Right lobe of liver (tissue), 6 donors: ENCODE measurements at regions not wholly inside any gene's neighbourhood (a gene's known extent, or its start where the extent isn't known, plus 50 kb on each side); places are given as distances from the start of the nearest gene placed in this dataset.

Experiments
- ATAC-seq, 4 donors: fragments of 200-7000 bp; cut with Tn5 transposase; one replicate each; pipeline ENCODE4 v1.9.1; 2020; ENCODE audit warnings: mild to moderate bottlenecking in 4 of 4, moderate library complexity in 4 of 4
- DNase-seq, 3 donors: peaks; one replicate each; pipeline ENCODE4 v3.0.0-alpha.2; 2020
- H3K27ac ChIP-seq, 3 donors: fragments of 200-600 bp; one replicate each; pipeline ENCODE4 v1.8.0; 2022
- H3K27me3 ChIP-seq, 2 donors: fragments of 200-600 bp; one replicate each; pipeline ENCODE4 v1.8.0; 2022
- H3K36me3 ChIP-seq, 4 donors: fragments of 200-600 bp; sonication (generic) in 1 of 4; one replicate each; pipeline versions ENCODE4 v1.5.1 to v1.8.0; 2017 to 2022; ENCODE audit warnings: control low read depth in 1 of 4
- H3K4me1 ChIP-seq, 4 donors: fragments of 200-600 bp; sonication (generic) in 1 of 4; one replicate each; pipeline versions ENCODE4 v1.5.1 to v1.8.0; 2017 to 2022; ENCODE audit warnings: control low read depth in 1 of 4
- H3K4me3 ChIP-seq, 3 donors: fragments of 200-600 bp; one replicate each; pipeline ENCODE4 v1.8.0; 2022
- H3K9me3 ChIP-seq, 4 donors: fragments of 200-600 bp; sonication (generic) in 1 of 4; one replicate each; pipeline versions ENCODE4 v1.5.1 to v1.8.0; 2017 to 2022; ENCODE audit warnings: control low read depth in 1 of 4
- POLR2A ChIP-seq: fragments of 450-650 bp; IDR thresholded peaks from one replicate; pipeline ENCODE4 v1.6.1; 2017; ENCODE audit warnings: antibody characterized with exemption, mild to moderate bottlenecking
- WGBS: methylation state at CpG from one replicate; pipeline ENCODE4 v1.1.6; 2018; ENCODE audit warnings: low coverage, low lambda C conversion rate; ENCODE audit not compliant: insufficient coverage; ENCODE audit errors: missing lambda C conversion rate; 5-methylcytosine and 5-hydroxymethylcytosine counted together
- intact Hi-C, 2 donors: fragments of 100-400 bp; cut with DNase I; formaldehyde crosslinking; loops; one replicate each; pipeline versions ENCODE4 v1.11.2 to v1.14.1; 2022
- TF ChIP-seq, protein P1 (sequence below), 4 donors: fragments of 200-600 bp in 3 of 4; fragments of 450-650 bp in 1 of 4; IDR thresholded peaks; one replicate each; pipeline versions ENCODE4 v1.5.1 to v1.8.0; 2016 to 2022; ENCODE audit warnings: antibody characterized with exemption in 4 of 4, mild to moderate bottlenecking in 2 of 4
- donor health status: DM: no; HTN: yes; CAD: no.
- donor health status: DM: no; HTN: no; CAD: no.
- donor health status: DM: no; HTN: no; CAD: no.
- donor health status: DM: no; HTN: yes; CAD: no.
- donor health status: DM: no; HTN: yes; CAD: no.

DNA sequence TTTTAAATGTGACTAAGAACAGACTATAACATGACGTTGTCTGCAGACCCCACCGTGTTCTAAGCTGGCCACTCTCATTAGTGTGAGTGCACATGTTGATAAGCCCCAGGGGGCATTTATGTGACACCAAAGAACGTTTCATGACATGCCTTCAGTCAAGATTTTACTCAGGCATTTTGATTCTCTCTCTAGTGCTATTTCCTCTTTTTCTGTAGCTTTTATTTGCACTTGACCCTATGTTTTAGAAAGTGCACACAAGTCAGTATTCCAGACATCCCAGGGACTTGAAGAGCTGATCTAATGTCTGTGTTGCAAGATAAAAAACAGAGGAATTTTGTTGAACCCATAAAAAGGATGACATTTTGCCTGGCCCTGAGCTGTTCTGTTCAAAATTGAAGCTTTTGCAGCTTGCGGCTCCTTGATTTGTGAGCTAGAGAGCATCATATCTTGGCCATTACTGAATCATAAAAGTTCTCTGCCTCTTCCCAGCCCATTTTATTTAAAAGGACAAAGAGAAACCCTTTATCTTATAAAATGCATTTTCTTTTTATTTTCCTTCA lies 80.9 kb upstream of the TYRP1 start:
- no peak overlapping the region for H3K27ac ChIP-seq
- DNase-seq = no peak
- no peaks in the 10 kb centered on the region for H3K27me3 ChIP-seq
- intact Hi-C loops = no loop called here
- H3K9me3 ChIP-seq = no peaks in the 10 kb centered on the region
- H3K4me3 ChIP-seq = no peak overlapping the region
- WGBS = 48% methylated on average over 4 of the region's 4 CpGs
- H3K36me3 ChIP-seq = no peaks in the 10 kb centered on the region
- no peak for ATAC-seq
- TF ChIP-seq, protein P1, sequence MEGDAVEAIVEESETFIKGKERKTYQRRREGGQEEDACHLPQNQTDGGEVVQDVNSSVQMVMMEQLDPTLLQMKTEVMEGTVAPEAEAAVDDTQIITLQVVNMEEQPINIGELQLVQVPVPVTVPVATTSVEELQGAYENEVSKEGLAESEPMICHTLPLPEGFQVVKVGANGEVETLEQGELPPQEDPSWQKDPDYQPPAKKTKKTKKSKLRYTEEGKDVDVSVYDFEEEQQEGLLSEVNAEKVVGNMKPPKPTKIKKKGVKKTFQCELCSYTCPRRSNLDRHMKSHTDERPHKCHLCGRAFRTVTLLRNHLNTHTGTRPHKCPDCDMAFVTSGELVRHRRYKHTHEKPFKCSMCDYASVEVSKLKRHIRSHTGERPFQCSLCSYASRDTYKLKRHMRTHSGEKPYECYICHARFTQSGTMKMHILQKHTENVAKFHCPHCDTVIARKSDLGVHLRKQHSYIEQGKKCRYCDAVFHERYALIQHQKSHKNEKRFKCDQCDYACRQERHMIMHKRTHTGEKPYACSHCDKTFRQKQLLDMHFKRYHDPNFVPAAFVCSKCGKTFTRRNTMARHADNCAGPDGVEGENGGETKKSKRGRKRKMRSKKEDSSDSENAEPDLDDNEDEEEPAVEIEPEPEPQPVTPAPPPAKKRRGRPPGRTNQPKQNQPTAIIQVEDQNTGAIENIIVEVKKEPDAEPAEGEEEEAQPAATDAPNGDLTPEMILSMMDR (IDR thresholded peaks at IDR 0.05) = no peak
- no peak for TF ChIP-seq POLR2A
- H3K4me1 ChIP-seq = no peaks in the 10 kb centered on the region

DNA sequence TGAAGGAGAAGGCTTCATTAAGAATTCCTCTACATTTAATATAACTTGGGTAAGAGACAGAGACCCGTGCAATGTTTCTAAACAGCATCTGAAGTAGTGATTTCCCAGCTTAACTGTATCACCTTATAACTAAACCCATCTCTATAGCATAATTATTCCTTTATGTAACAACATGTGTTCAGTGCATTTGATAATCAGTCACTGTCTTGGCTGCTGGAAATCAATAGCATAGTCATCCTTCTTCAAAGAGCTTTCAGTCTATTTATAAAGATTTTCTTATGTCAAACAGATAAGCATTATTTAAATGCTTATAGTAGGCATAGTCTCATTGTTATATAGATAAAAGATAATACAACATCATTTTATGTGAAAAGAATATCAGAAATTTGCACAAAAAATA lies 80.1 kb upstream of the TYRP1 start:
- ATAC-seq = no peak
- Histone ChIP-seq H3K4me3 (no peak overlapping the region), H3K36me3 (no peaks in the 10 kb centered on the region), H3K4me1 (no peaks in the 10 kb centered on the region), H3K27ac (no peak overlapping the region), H3K27me3 (no peaks in the 10 kb centered on the region), H3K9me3 (no peaks in the 10 kb centered on the region)
- no peak for TF ChIP-seq POLR2A
- TF ChIP-seq, protein P1 (IDR thresholded peaks at IDR 0.05) = no peak
- no peak for DNase-seq
- intact Hi-C loops = no loop called here
- 36% methylated on average over 1 of the region's 1 CpG for WGBS

DNA sequence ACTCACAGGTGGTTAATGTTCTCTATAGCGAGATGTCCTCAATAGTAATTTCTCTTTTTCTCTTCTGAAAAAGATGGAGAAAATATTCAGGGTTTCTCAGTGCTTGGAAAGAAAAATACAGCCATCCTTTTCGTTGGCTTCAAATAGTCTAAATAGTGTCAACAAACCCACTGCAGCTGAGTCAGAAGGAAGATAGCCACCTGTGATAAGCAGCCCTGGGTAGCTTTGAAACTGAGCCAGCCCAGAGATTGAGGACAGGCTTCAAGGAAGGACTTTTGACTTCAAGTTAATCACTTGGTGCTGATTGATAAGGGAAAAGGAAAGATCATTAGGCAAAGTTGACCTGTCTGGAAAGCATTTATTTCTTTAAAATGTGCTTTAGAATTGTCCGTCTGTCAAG lies 78.7 kb upstream of the TYRP1 start:
- TF ChIP-seq, protein P1 (IDR thresholded peaks at IDR 0.05) = no peak
- no peak for TF ChIP-seq POLR2A
- intact Hi-C loops = no loop called here
- DNase-seq (no peak), ATAC-seq (no peak)
- WGBS = 49% methylated on average over 3 of the region's 3 CpGs
- H3K9me3 ChIP-seq = no peaks in the 10 kb centered on the region
- no peaks in the 10 kb centered on the region for H3K36me3 ChIP-seq
- no peaks in the 10 kb centered on the region for H3K4me1 ChIP-seq
- H3K27me3 ChIP-seq = no peaks in the 10 kb centered on the region
- H3K27ac ChIP-seq = no peak overlapping the region
- H3K4me3 ChIP-seq = no peak overlapping the region

DNA sequence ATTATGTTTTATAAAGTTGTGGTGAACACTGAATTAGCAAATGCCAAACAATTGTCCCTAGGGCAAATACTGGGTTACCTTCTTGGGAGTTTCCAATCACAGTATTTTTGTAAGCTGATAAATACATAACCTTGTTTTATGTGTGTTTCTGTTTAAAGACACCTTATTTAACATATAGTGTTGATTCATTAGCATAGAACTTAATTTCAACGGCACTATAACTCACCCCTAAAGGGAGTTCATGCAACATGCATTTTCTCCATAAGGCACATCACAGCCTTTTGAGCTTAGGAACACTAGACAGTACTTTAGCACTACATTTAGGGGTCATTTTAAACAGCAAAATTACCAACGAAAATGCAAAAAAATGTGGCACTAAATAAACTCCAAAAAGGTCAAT lies 74.2 kb upstream of the TYRP1 start:
- Histone ChIP-seq H3K4me1 (no peaks in the 10 kb centered on the region), H3K27me3 (no peaks in the 10 kb centered on the region), H3K9me3 (no peaks in the 10 kb centered on the region), H3K27ac (no peak overlapping the region), H3K36me3 (no peaks in the 10 kb centered on the region), H3K4me3 (no peak overlapping the region)
- 31% methylated on average over 2 of the region's 2 CpGs for WGBS
- DNase-seq (no peak), ATAC-seq (no peak)
- TF ChIP-seq, protein P1 (IDR thresholded peaks at IDR 0.05) = no peak
- TF ChIP-seq POLR2A = no peak
- intact Hi-C loops = no loop called here

DNA sequence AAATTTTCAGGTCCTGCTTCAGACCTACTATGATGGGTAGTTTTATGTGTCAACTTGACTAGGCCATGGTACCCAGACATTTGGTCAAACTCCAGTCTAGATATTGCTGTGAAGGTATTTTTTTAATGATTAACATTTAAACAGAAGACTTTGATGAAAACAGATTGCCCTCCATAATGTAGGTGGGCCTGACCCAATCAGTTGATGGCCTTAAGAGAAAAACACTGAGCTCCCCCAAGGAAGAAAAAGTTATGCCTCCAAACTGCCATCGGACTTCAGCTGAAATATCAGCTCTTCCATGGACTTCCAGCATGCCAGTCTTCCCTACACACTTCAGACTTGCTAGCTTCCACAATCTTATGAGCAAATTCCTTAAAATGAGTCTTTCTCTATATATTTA lies 67.3 kb upstream of the TYRP1 start:
- Histone ChIP-seq H3K27ac (no peak overlapping the region), H3K4me1 (no peaks in the 10 kb centered on the region), H3K27me3 (no peaks in the 10 kb centered on the region), H3K36me3 (no peaks in the 10 kb centered on the region), H3K4me3 (no peak overlapping the region), H3K9me3 (no peaks in the 10 kb centered on the region)
- WGBS = 44% methylated on average over 1 of the region's 1 CpG
- no peak for DNase-seq
- intact Hi-C loops = no loop called here
- ATAC-seq = no peak
- TF ChIP-seq, protein P1 (IDR thresholded peaks at IDR 0.05) = no peak
- TF ChIP-seq POLR2A = no peak
